BLaER1 (cell line): ENCODE measurements at regions not wholly inside any gene's neighbourhood (a gene's known extent, or its start where the extent isn't known, plus 50 kb on each side); places are given as distances from the start of the nearest gene placed in this dataset.

Experiments
- H3K27ac ChIP-seq: shearing (Covaris generic); formaldehyde crosslinking; 2 replicates; pipeline ENCODE4 v1.8.1; 2022
- H3K27me3 ChIP-seq: shearing (Covaris generic); formaldehyde crosslinking; 2 replicates; pipeline ENCODE4 v1.8.1; 2022
- H3K36me3 ChIP-seq: shearing (Covaris generic); formaldehyde crosslinking; 2 replicates; pipeline ENCODE4 v1.8.1; 2022
- H3K4me1 ChIP-seq: shearing (Covaris generic); formaldehyde crosslinking; 2 replicates; pipeline ENCODE4 v1.8.1; 2022
- H3K4me2 ChIP-seq: shearing (Covaris generic); formaldehyde crosslinking; 2 replicates; pipeline ENCODE4 v1.8.1; 2022
- H3K4me3 ChIP-seq: shearing (Covaris generic); formaldehyde crosslinking; 2 replicates; pipeline ENCODE4 v1.8.1; 2022
- H3K9ac ChIP-seq: shearing (Covaris generic); formaldehyde crosslinking; 2 replicates; pipeline ENCODE4 v1.8.1; 2022
- H3K9me3 ChIP-seq: shearing (Covaris generic); formaldehyde crosslinking; 2 replicates; pipeline ENCODE4 v1.8.1; 2022
- H4K20me1 ChIP-seq: shearing (Covaris generic); formaldehyde crosslinking; 2 replicates; pipeline ENCODE4 v1.8.1; 2022
- Cebpa-rat ChIP-seq: shearing (Covaris generic); IDR thresholded peaks from 2 replicates; pipeline ENCODE4 v1.8.1; 2022

GRCh38 chr22:47994601-47995263 lies 1232.3 kb downstream of the TBC1D22A start:
- Histone ChIP-seq H3K27me3 (no peaks in the 10 kb centered on the region), H3K4me3 (no peak overlapping the region), H4K20me1 (no peaks in the 10 kb centered on the region), H3K9me3 (0 out of 2 replicates have a peak, but pooled peaks cover under 1% of the 10 kb centered on the region), H3K36me3 (no peaks in the 10 kb centered on the region), H3K27ac (no peak overlapping the region), H3K9ac (no peak overlapping the region), H3K4me2 (no peak overlapping the region), H3K4me1 (no peaks in the 10 kb centered on the region)
- no peak for TF ChIP-seq Cebpa-rat

DNA sequence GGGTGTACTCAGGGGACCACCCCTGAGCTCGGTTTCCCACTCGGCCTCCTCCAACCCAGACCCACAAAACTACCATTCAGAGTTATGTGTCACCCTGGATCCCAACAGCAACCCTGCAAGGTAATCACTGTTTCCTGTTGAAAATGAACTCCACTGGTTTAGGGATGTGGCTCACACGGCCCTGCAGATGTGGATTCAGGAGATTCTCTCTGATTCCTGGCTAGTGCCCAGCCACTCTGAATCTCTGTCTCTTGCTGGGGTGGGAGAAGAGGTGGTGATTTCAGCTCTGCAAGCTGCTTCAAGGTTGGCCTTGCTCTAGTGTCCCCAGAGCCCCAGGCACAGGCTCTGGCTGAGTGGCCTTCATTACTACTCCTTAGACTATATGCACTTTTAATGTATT lies 1231.6 kb downstream of the TBC1D22A start:
- Histone ChIP-seq H3K4me2 (no peak overlapping the region), H3K36me3 (no peaks in the 10 kb centered on the region), H3K4me1 (no peaks in the 10 kb centered on the region), H3K9ac (no peak overlapping the region), H3K9me3 (peaks cover 5% of the 10 kb centered on the region; the same call in 1 of the 2 replicates), H4K20me1 (no peaks in the 10 kb centered on the region), H3K27ac (no peak overlapping the region), H3K4me3 (no peak overlapping the region), H3K27me3 (no peaks in the 10 kb centered on the region)
- TF ChIP-seq Cebpa-rat = no peak

DNA sequence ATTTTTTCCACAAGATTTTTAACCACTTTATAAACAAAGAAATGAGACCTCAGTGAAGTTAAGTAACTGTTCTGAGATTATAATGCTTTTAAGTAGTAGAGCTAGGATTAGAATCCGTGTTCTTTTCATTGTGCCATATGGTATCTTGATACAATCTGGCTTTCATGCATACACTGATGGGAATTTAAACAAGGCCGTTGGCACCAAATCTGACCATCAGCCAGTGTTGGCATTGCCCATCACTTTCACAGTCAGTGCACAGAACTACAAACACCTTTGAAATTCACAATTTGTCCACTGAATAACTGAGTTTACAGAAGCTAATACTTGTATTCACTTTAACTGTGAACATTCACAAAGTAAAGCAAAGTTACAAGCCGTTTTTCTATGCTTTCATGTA lies 1228.0 kb downstream of the TBC1D22A start:
- no peaks in the 10 kb centered on the region for H3K36me3 ChIP-seq

DNA sequence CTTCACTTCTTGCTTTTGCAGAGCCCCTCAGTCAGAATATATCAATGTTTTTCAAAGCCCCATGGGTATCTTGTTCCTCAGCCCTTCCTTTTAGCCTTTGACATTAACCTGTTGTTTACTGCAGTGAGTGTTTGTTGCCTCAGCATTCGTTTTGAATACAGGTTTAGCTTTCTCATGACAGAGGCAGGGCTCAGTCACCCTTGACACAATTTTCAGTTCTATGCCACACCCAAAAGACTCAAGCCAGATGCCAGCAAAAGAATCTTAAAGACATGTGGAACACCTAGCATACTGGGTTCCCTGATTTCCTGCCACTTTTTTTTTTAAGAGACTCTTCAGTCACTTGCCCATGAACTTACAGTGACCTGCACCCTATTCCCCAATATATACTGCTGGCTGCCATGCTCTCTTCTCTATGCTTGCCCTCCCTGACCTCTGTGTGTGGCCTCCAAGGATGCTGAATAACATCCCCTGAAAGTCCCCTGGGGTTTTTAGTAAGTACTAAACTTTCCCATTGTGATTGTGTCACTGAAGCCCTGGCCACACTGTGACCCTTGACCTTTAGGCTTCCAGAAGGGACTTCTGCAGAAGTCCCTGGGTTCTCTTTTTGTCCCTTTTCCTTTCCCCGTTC lies 1225.5 kb downstream of the TBC1D22A start:
- Histone ChIP-seq H3K27me3 (no peaks in the 10 kb centered on the region), H3K4me1 (no peaks in the 10 kb centered on the region), H4K20me1 (no peaks in the 10 kb centered on the region), H3K4me3 (no peak overlapping the region), H3K9ac (no peak overlapping the region), H3K36me3 (no peaks in the 10 kb centered on the region), H3K4me2 (no peak overlapping the region), H3K9me3 (peaks cover 14% of the 10 kb centered on the region), H3K27ac (no peak overlapping the region)
- no peak for TF ChIP-seq Cebpa-rat

More for the DNA sequence above, 1228.0 kb downstream of the TBC1D22A start:
- Histone ChIP-seq H4K20me1 (no peaks in the 10 kb centered on the region), H3K27me3 (no peaks in the 10 kb centered on the region), H3K9me3 (peaks cover 14% of the 10 kb centered on the region), H3K27ac (no peak overlapping the region), H3K4me3 (no peak overlapping the region), H3K9ac (no peak overlapping the region), H3K4me2 (no peak overlapping the region), H3K4me1 (no peaks in the 10 kb centered on the region)
- TF ChIP-seq Cebpa-rat = no peak

DNA sequence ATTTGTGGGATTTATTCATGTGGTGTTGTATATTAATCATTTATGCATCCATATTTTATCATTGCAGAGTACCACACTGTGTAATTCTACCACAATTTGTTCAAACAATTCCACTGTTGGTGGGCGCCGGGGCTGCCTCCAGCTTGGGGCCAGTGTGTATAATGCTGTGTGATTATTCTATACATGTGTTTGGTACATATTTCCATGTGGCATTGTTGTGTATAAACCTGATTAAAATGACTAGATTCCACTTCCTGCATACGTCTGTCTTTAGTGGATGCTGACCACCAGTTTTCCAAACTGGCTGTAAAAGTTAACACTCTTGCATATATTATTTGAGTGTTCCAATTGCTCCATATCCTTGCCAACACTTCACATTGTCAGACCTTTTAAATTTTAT lies 1213.8 kb downstream of the TBC1D22A start:
- Histone ChIP-seq H3K4me1 (no peaks in the 10 kb centered on the region), H3K9me3 (peaks cover 4% of the 10 kb centered on the region; the same call in 1 of the 2 replicates), H3K9ac (no peak overlapping the region), H3K27me3 (no peaks in the 10 kb centered on the region), H3K4me3 (no peak overlapping the region), H3K4me2 (no peak overlapping the region), H4K20me1 (no peaks in the 10 kb centered on the region), H3K36me3 (no peaks in the 10 kb centered on the region), H3K27ac (no peak overlapping the region)
- TF ChIP-seq Cebpa-rat = no peak

GRCh38 chr22:47967831-47968230 lies 1205.4 kb downstream of the TBC1D22A start:
- no peaks in the 10 kb centered on the region for H3K4me1 ChIP-seq
- no peaks in the 10 kb centered on the region for H3K9me3 ChIP-seq
- no peak overlapping the region for H3K9ac ChIP-seq
- no peaks in the 10 kb centered on the region for H3K27me3 ChIP-seq
- H3K4me3 ChIP-seq = no peak overlapping the region
- no peaks in the 10 kb centered on the region for H3K36me3 ChIP-seq
- H3K27ac ChIP-seq = no peak overlapping the region
- no peak for TF ChIP-seq Cebpa-rat
- no peaks in the 10 kb centered on the region for H4K20me1 ChIP-seq
- no peak overlapping the region for H3K4me2 ChIP-seq

GRCh38 chr22:47966316-47966715 lies 1203.9 kb downstream of the TBC1D22A start:
- H3K9ac ChIP-seq = no peak overlapping the region
- H3K4me1 ChIP-seq = no peaks in the 10 kb centered on the region
- H3K27me3 ChIP-seq = no peaks in the 10 kb centered on the region
- H3K4me3 ChIP-seq = no peak overlapping the region
- no peaks in the 10 kb centered on the region for H3K9me3 ChIP-seq
- H3K4me2 ChIP-seq = no peak overlapping the region
- TF ChIP-seq Cebpa-rat = no peak
- no peaks in the 10 kb centered on the region for H3K36me3 ChIP-seq
- H4K20me1 ChIP-seq = no peaks in the 10 kb centered on the region
- H3K27ac ChIP-seq = no peak overlapping the region

DNA sequence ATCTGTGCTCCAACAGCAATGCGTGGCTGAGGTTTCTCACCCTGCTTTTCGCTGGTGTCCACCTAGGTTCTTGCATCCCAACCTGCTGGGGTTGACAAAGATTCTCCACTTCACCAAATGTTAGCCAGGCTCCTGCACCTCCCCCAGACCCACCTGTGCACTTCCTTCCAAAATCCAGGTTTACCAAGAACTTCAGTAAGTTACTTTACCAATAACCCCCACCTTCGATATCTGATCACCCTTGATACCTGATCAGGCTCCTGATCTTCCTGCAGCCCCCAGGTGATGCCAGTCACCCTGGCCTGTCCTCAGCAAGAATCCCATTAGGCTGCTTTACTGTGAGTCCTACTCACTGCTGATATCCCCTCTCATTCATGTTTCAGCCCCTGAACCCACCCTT lies 1203.4 kb downstream of the TBC1D22A start:
- no peak overlapping the region for H3K4me3 ChIP-seq
- no peaks in the 10 kb centered on the region for H3K9me3 ChIP-seq
- no peaks in the 10 kb centered on the region for H3K36me3 ChIP-seq
- TF ChIP-seq Cebpa-rat = no peak
- H4K20me1 ChIP-seq = no peaks in the 10 kb centered on the region
- no peak overlapping the region for H3K4me2 ChIP-seq
- no peaks in the 10 kb centered on the region for H3K27me3 ChIP-seq
- H3K27ac ChIP-seq = no peak overlapping the region
- no peak overlapping the region for H3K9ac ChIP-seq
- H3K4me1 ChIP-seq = no peaks in the 10 kb centered on the region

- Histone ChIP-seq H3K9ac (no peak overlapping the region), H3K4me3 (no peak overlapping the region), H3K9me3 (no peaks in the 10 kb centered on the region), H3K4me2 (no peak overlapping the region), H3K27ac (no peak overlapping the region), H3K4me1 (no peaks in the 10 kb centered on the region), H3K27me3 (no peaks in the 10 kb centered on the region), H4K20me1 (no peaks in the 10 kb centered on the region), H3K36me3 (no peaks in the 10 kb centered on the region)
- TF ChIP-seq Cebpa-rat = no peak
Measured at GRCh38 chr22:47965066-47965465, 1202.6 kb downstream of the TBC1D22A start.

DNA sequence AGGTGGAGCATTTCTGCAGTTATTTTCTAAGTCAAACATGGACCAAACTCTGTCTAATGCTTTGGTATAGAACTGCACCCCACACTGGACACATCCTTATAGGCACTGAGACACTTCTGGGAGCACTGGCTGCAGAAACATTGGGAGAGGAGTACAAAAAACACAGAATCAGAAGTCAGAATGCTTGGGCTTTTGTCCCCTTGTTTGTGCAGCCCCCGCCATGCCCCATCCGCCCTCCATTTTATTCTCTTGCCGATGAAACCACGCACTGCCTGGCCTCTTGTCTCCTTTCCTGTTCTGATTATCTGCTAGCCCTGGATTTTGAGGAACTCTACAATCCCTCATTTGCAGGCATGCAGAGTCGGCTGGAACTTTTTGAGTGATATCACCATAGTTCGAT lies 1201.2 kb downstream of the TBC1D22A start:
- Histone ChIP-seq H3K9ac (no peak overlapping the region), H3K4me1 (no peaks in the 10 kb centered on the region), H4K20me1 (no peaks in the 10 kb centered on the region), H3K4me2 (no peak overlapping the region), H3K9me3 (peaks cover 8% of the 10 kb centered on the region), H3K36me3 (no peaks in the 10 kb centered on the region), H3K27ac (no peak overlapping the region), H3K27me3 (no peaks in the 10 kb centered on the region), H3K4me3 (no peak overlapping the region)
- no peak for TF ChIP-seq Cebpa-rat
